CD4-positive, alpha-beta T cell treated with Interleukin-17A for 1 hour (primary cell): ENCODE measurements at regions not wholly inside any gene's neighbourhood (a gene's known extent, or its start where the extent isn't known, plus 50 kb on each side); places are given as distances from the start of the nearest gene placed in this dataset.

Experiments used
- DNase-seq: peaks from one replicate; pipeline ENCODE4 v3.0.0-alpha.2; 2020

DNA sequence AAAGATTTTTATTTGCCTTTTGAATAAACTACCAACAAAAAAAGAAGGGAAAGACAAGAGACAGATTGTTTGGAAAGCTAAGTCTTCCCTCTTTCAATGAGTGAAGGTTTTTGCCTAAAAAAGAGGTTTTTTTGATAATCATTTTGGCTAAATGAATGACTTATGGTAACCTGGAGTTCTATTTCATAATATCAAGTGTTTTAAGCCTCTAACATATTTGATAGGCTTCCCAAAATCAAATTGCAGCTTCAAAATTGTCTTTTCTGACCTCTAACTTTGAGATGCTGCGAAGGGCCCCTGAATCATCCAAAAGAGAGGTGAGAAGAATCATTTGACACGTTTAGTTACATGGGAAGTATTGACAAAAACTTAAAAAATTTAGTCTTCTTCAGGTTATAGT lies 53.0 kb upstream of the NAMPT start:
- DNase-seq = no peak

DNA sequence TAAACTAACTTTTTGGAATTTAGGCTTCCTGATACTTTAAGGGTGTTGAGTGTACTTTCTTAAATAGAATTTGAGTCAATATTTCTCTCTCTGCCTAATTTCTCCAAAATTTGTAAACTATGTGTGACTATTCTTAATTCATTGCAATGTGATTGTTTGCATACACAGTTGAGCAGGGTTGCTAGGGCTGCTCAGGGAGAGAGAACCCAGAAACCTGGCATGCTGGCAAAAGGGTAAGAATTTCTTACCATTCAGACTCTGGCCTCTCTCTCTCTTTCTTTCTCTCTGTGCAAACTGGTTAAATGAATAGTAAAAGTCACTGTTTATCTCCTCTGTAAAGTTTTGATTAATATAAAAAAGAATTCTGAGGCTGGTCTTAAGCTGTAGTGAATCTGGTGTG lies 51.0 kb upstream of the NAMPT start:
- no peak for DNase-seq
